B cell (primary cell): ENCODE measurements at regions not wholly inside any gene's neighbourhood (a gene's known extent, or its start where the extent isn't known, plus 50 kb on each side); places are given as distances from the start of the nearest gene placed in this dataset.

Experiments used
- ATAC-seq: fragments of 200-7000 bp; cut with Tn5 transposase; one replicate; pipeline ENCODE4 v1.10.0; 2021; ENCODE audit warnings: low read depth, mild to moderate bottlenecking, moderate number of reproducible peaks, moderate library complexity
- CTCF ChIA-PET: fragments of 350-600 bp; sonication (Branson Sonifier 250); formaldehyde crosslinking; loops from one replicate; lab custom pipeline; 2021; ENCODE audit warnings: antibody characterized with exemption, inconsistent platforms; lab: Charles Lee
- POLR2A ChIA-PET: fragments of 350-600 bp; sonication (Branson Sonifier 250); formaldehyde crosslinking; loops from one replicate; lab custom pipeline; 2021; ENCODE audit warnings: antibody characterized with exemption; lab: Charles Lee
- DNase-seq: peaks from one replicate; pipeline ENCODE4 v3.0.0; 2013
- H2AFZ ChIP-seq: 2 replicates; pipeline ENCODE4 v1.6.1; 2012; ENCODE audit warnings: mild to moderate bottlenecking, low read depth, low read length; ENCODE audit not compliant: insufficient read depth, poor library complexity, severe bottlenecking
- H3K27ac ChIP-seq, 2 donors: 1 replicate in 1 of 2; 2 replicates in 1 of 2; pipeline ENCODE4 v1.5.1; 2012 to 2013; ENCODE audit warnings: low read length in 2 of 2, mild to moderate bottlenecking in 2 of 2, moderate library complexity in 1 of 2
- H3K27me3 ChIP-seq, 4 experiments: fragments of 200-600 bp in 1 of 4; sonication (generic) in 1 of 4; replicated peaks in 1 of 4; 1 replicate in 2 of 4; 2 replicates in 2 of 4; pipeline versions ENCODE4 v1.6.1 to v1.7.0; 2013 to 2016; ENCODE audit warnings: low read length in 3 of 4, mild to moderate bottlenecking in 2 of 4, mixed read lengths in 1 of 4, moderate library complexity in 1 of 4; ENCODE audit not compliant: insufficient read depth in 4 of 4, control insufficient read depth in 3 of 4; ENCODE audit errors: control extremely low read depth in 1 of 4
- H3K36me3 ChIP-seq, 2 experiments: replicated peaks in 1 of 2; 1 replicate in 1 of 2; 2 replicates in 1 of 2; pipeline versions ENCODE4 v1.6.1 to v1.7.1; 2013; ENCODE audit warnings: low read length in 1 of 2; ENCODE audit not compliant: insufficient read depth in 2 of 2, control insufficient read depth in 1 of 2; ENCODE audit errors: control extremely low read depth in 1 of 2, extremely low read depth in 1 of 2
- H3K4me1 ChIP-seq, 2 donors: fragments of 200-600 bp in 1 of 2; sonication (generic) in 1 of 2; 1 replicate in 1 of 2; 2 replicates in 1 of 2; pipeline versions ENCODE4 v1.5.1 to v1.6.1; 2013 to 2017; ENCODE audit warnings: low read length in 2 of 2; ENCODE audit not compliant: control insufficient read depth in 2 of 2, insufficient read depth in 2 of 2
- H3K4me2 ChIP-seq: replicated peaks from 2 replicates; pipeline ENCODE3; 2012; ENCODE audit warnings: mild to moderate bottlenecking, low read depth, low read length; ENCODE audit not compliant: poor library complexity, severe bottlenecking
- H3K4me3 ChIP-seq, 5 experiments: fragments of 200-600 bp in 1 of 5; sonication (generic) in 1 of 5; 1 replicate in 3 of 5; 2 replicates in 2 of 5; pipeline versions ENCODE4 v1.5.1 to v1.7.0; 2011 to 2016; ENCODE audit warnings: low read length in 4 of 5, mild to moderate bottlenecking in 4 of 5, low read depth in 2 of 5, control low read depth in 1 of 5, moderate library complexity in 1 of 5; ENCODE audit not compliant: insufficient read depth in 1 of 5; ENCODE audit errors: control extremely low read depth in 1 of 5, extremely low read depth in 1 of 5
- H3K79me2 ChIP-seq: fragments of 200-600 bp; sonication (generic); one replicate; pipeline ENCODE4 v1.6.0; 2016; ENCODE audit warnings: low read length; ENCODE audit not compliant: control insufficient read depth, insufficient read depth
- H3K9ac ChIP-seq: fragments of 200-600 bp; sonication (generic); 2 replicates; pipeline ENCODE4 v1.6.1; 2017; ENCODE audit warnings: mild to moderate bottlenecking, low read length, moderate library complexity
- H3K9me3 ChIP-seq, 3 donors: one replicate each; pipeline versions ENCODE4 v1.6.1 to v1.7.1; 2013; ENCODE audit warnings: low read length in 2 of 3; ENCODE audit not compliant: control insufficient read depth in 2 of 3, insufficient read depth in 1 of 3; ENCODE audit errors: control extremely low read depth in 1 of 3
- H4K20me1 ChIP-seq: 2 replicates; pipeline ENCODE4 v1.6.0; 2012; ENCODE audit warnings: mild to moderate bottlenecking, low read length; ENCODE audit not compliant: insufficient read depth, control insufficient read depth, poor library complexity, severe bottlenecking
- H3K27ac Mint-ChIP-seq: one replicate; pipeline ENCODE4 v1.8.0; 2021; ENCODE audit warnings: mixed read lengths
- H3K27me3 Mint-ChIP-seq: one replicate; pipeline ENCODE4 v1.8.0; 2021; ENCODE audit warnings: mixed read lengths
- H3K4me1 Mint-ChIP-seq: one replicate; pipeline ENCODE4 v1.8.0; 2021; ENCODE audit warnings: mixed read lengths
- H3K4me3 Mint-ChIP-seq: one replicate; pipeline ENCODE4 v1.8.0; 2021; ENCODE audit warnings: mixed read lengths
- H3K9me3 Mint-ChIP-seq: one replicate; pipeline ENCODE4 v1.8.0; 2022; ENCODE audit warnings: mixed read lengths; ENCODE audit not compliant: insufficient read depth
- CTCF ChIP-seq: fragments of 200-600 bp; IDR thresholded peaks from one replicate; pipeline ENCODE4 v1.8.0; 2022; ENCODE audit warnings: antibody characterized with exemption, mild to moderate bottlenecking
- EZH2 ChIP-seq: IDR thresholded peaks from 2 replicates; pipeline ENCODE4 v1.6.1; 2012; ENCODE audit warnings: borderline replicate concordance, low read depth, mild to moderate bottlenecking, moderate library complexity, low read length; ENCODE audit not compliant: insufficient read depth, poor library complexity, severe bottlenecking
- WGBS: methylation state at CpG from one replicate; pipeline ENCODE4 v1.1.5; 2013; ENCODE audit warnings: missing lambda C conversion rate; ENCODE audit not compliant: insufficient coverage; 5-methylcytosine and 5-hydroxymethylcytosine counted together
- intact Hi-C: fragments of 100-400 bp; cut with micrococcal nuclease; formaldehyde crosslinking; loops from one replicate; pipeline ENCODE4 v1.10.0; 2022

- no peaks in the 10 kb centered on the region for H3K27me3 ChIP-seq
- CTCF ChIA-PET = no interaction called here
Observed at GRCh38 chr11:80632691-80633090, 1191.9 kb upstream of the TENM4 start.

GRCh38 chr11:80632156-80632555 is 1191.3 kb upstream of the TENM4 start:
- Mint-ChIP-seq H3K27me3 (no peaks in the 10 kb centered on the region), H3K4me3 (no peak overlapping the region), H3K9me3 (peaks cover 6% of the 10 kb centered on the region), H3K27ac (no peak overlapping the region), H3K4me1 (no peaks in the 10 kb centered on the region)
- no peak overlapping the region for H3K4me3 ChIP-seq
- no peaks in the 10 kb centered on the region for H3K36me3 ChIP-seq
- no peak for TF ChIP-seq EZH2
- no peak for TF ChIP-seq CTCF
- H3K4me1 ChIP-seq = no peaks in the 10 kb centered on the region
- peaks cover 0 to 4% (median 0%) of the 10 kb centered on the region in 3 donors for H3K9me3 ChIP-seq
- no peak for DNase-seq
- H4K20me1 ChIP-seq = no peaks in the 10 kb centered on the region
- POLR2A ChIA-PET = no interaction called here
- no peak overlapping the region for H3K9ac ChIP-seq
- ATAC-seq = no peak
- no peak overlapping the region for H3K4me2 ChIP-seq
- CTCF ChIA-PET = no interaction called here
- H3K27me3 ChIP-seq = no peaks in the 10 kb centered on the region
- H3K79me2 ChIP-seq = no peaks in the 10 kb centered on the region
- intact Hi-C loops = no loop called here
- H2AFZ ChIP-seq = no peak overlapping the region
- H3K27ac ChIP-seq = no peak overlapping the region
- WGBS = no CpG with 5 or more reads among the region's 2 CpGs

More at GRCh38 chr11:80632691-80633090, 1191.9 kb upstream of the TENM4 start:
- Mint-ChIP-seq H3K4me1 (no peaks in the 10 kb centered on the region), H3K4me3 (no peak overlapping the region), H3K27me3 (no peaks in the 10 kb centered on the region), H3K9me3 (peaks cover 6% of the 10 kb centered on the region), H3K27ac (no peak overlapping the region)
- no peaks in the 10 kb centered on the region for H4K20me1 ChIP-seq
- H3K27ac ChIP-seq = no peak overlapping the region
- peaks cover 0 to 4% (median 0%) of the 10 kb centered on the region in 3 donors for H3K9me3 ChIP-seq
- no peaks in the 10 kb centered on the region for H3K36me3 ChIP-seq
- no peak for DNase-seq
- no peaks in the 10 kb centered on the region for H3K79me2 ChIP-seq
- POLR2A ChIA-PET = no interaction called here
- intact Hi-C loops = no loop called here
- no peak for ATAC-seq
- TF ChIP-seq EZH2 = no peak
- TF ChIP-seq CTCF = no peak
- no peak overlapping the region for H2AFZ ChIP-seq
- WGBS = 73% methylated on average over 2 of the region's 4 CpGs
- H3K4me1 ChIP-seq = no peaks in the 10 kb centered on the region
- H3K9ac ChIP-seq = no peak overlapping the region
- no peak overlapping the region for H3K4me2 ChIP-seq
- no peak overlapping the region for H3K4me3 ChIP-seq
